Colonic mucosa (tissue), 4 donors: ENCODE measurements at regions not wholly inside any gene's neighbourhood (a gene's known extent, or its start where the extent isn't known, plus 50 kb on each side); places are given as distances from the start of the nearest gene placed in this dataset.

Experiments used
- DNase-seq: peaks from one replicate; pipeline ENCODE4 v3.0.0-alpha.2; 2020
- H3K27ac ChIP-seq: fragments of 200-600 bp; one replicate; pipeline ENCODE4 v1.8.0; 2021
- H3K27me3 ChIP-seq: fragments of 200-600 bp; one replicate; pipeline ENCODE4 v1.8.0; 2021
- H3K36me3 ChIP-seq: fragments of 200-600 bp; one replicate; pipeline ENCODE4 v1.8.0; 2021
- H3K4me1 ChIP-seq: fragments of 200-600 bp; one replicate; pipeline ENCODE4 v1.8.0; 2021; ENCODE audit warnings: mild to moderate bottlenecking
- H3K4me3 ChIP-seq: fragments of 200-600 bp; one replicate; pipeline ENCODE4 v1.8.0; 2021
- H3K9ac ChIP-seq, 2 donors: one replicate each; pipeline ENCODE4 v1.7.0; 2013; ENCODE audit warnings: control low read depth in 2 of 2, low read depth in 2 of 2, low read length in 2 of 2
- H3K9me3 ChIP-seq: fragments of 200-600 bp; one replicate; pipeline ENCODE4 v1.8.0; 2021
- CTCF ChIP-seq: fragments of 200-600 bp; IDR thresholded peaks from one replicate; pipeline ENCODE4 v1.8.0; 2022; ENCODE audit warnings: antibody characterized with exemption, mild to moderate bottlenecking
- intact Hi-C: fragments of 100-400 bp; cut with DNase I; formaldehyde crosslinking; loops from one replicate; pipeline ENCODE4 v1.14.1; 2022
- donor health status: healthy.
- donor health status: DM: no; HTN: no; CAD: no.
- donor health status: DM: no; HTN: no; CAD: no.

- H3K36me3 ChIP-seq = no peaks in the 10 kb centered on the region
- no peaks in the 10 kb centered on the region for H3K27me3 ChIP-seq
- intact Hi-C loops = no loop called here
- no peak for TF ChIP-seq CTCF
- H3K27ac ChIP-seq = no peak overlapping the region
- H3K4me3 ChIP-seq = no peak overlapping the region
- no peaks in the 10 kb centered on the region for H3K4me1 ChIP-seq
- no peak overlapping the region for H3K9ac ChIP-seq
- H3K9me3 ChIP-seq = no peaks in the 10 kb centered on the region
- peak; percentile 73 for DNase-seq
These were observed 63.7 kb downstream of the GPX5 start for GRCh38 chr6:28589234-28589956.

GRCh38 chr6:28589957-28590349, 64.3 kb downstream of the GPX5 start:
- Histone ChIP-seq H3K36me3 (no peaks in the 10 kb centered on the region), H3K4me1 (no peaks in the 10 kb centered on the region), H3K9me3 (no peaks in the 10 kb centered on the region), H3K27ac (no peak overlapping the region), H3K9ac (no peak overlapping the region), H3K27me3 (no peaks in the 10 kb centered on the region), H3K4me3 (no peak overlapping the region)
- DNase-seq = no peak
- intact Hi-C loops = no loop called here
- TF ChIP-seq CTCF = no peak

- H3K27me3 ChIP-seq = no peaks in the 10 kb centered on the region
- intact Hi-C loops = no loop called here
- no peak for TF ChIP-seq CTCF
- no peaks in the 10 kb centered on the region for H3K9me3 ChIP-seq
- DNase-seq = no peak
- H3K4me3 ChIP-seq = no peak overlapping the region
- no peaks in the 10 kb centered on the region for H3K4me1 ChIP-seq
- no peak overlapping the region for H3K9ac ChIP-seq
- H3K27ac ChIP-seq = no peak overlapping the region
- H3K36me3 ChIP-seq = no peaks in the 10 kb centered on the region
These were observed 71.6 kb downstream of the GPX5 start for GRCh38 chr6:28597217-28597835.

GRCh38 chr6:28597924-28598722, 72.4 kb downstream of the GPX5 start:
- intact Hi-C loops = no loop called here
- H3K27me3 ChIP-seq = no peaks in the 10 kb centered on the region
- no peaks in the 10 kb centered on the region for H3K36me3 ChIP-seq
- no peak for TF ChIP-seq CTCF
- no peaks in the 10 kb centered on the region for H3K9me3 ChIP-seq
- no peak for DNase-seq
- H3K27ac ChIP-seq = no peak overlapping the region
- H3K4me3 ChIP-seq = no peak overlapping the region
- no peak overlapping the region for H3K9ac ChIP-seq
- H3K4me1 ChIP-seq = no peaks in the 10 kb centered on the region

GRCh38 chr6:28598757-28599686, 73.3 kb downstream of the GPX5 start:
- no peak for DNase-seq
- no peak for TF ChIP-seq CTCF
- H3K4me1 ChIP-seq = no peaks in the 10 kb centered on the region
- no peak overlapping the region for H3K4me3 ChIP-seq
- no peak overlapping the region for H3K27ac ChIP-seq
- H3K27me3 ChIP-seq = no peaks in the 10 kb centered on the region
- H3K9me3 ChIP-seq = no peaks in the 10 kb centered on the region
- intact Hi-C loops = no loop called here
- H3K36me3 ChIP-seq = no peaks in the 10 kb centered on the region
- no peak overlapping the region for H3K9ac ChIP-seq
